Transverse colon (tissue), 3 donors: ENCODE measurements at regions not wholly inside any gene's neighbourhood (a gene's known extent, or its start where the extent isn't known, plus 50 kb on each side); places are given as distances from the start of the nearest gene placed in this dataset.

Source experiments
- POLR2A ChIP-seq: fragments of 450-650 bp; IDR thresholded peaks from one replicate; pipeline ENCODE4 v1.6.1; 2016; ENCODE audit warnings: antibody characterized with exemption, mild to moderate bottlenecking, moderate library complexity
- TF ChIP-seq, protein P1 (sequence below), 5 experiments: fragments of 200-600 bp in 3 of 5; fragments of 450-650 bp in 2 of 5; sonication (generic) in 3 of 5; IDR thresholded peaks; 1 replicate in 2 of 5; 2 replicates in 3 of 5; pipeline ENCODE4 v1.5.1; 2016 to 2017; ENCODE audit warnings: antibody characterized with exemption in 5 of 5, inconsistent platforms in 3 of 5, mild to moderate bottlenecking in 2 of 5, moderate library complexity in 1 of 5

DNA sequence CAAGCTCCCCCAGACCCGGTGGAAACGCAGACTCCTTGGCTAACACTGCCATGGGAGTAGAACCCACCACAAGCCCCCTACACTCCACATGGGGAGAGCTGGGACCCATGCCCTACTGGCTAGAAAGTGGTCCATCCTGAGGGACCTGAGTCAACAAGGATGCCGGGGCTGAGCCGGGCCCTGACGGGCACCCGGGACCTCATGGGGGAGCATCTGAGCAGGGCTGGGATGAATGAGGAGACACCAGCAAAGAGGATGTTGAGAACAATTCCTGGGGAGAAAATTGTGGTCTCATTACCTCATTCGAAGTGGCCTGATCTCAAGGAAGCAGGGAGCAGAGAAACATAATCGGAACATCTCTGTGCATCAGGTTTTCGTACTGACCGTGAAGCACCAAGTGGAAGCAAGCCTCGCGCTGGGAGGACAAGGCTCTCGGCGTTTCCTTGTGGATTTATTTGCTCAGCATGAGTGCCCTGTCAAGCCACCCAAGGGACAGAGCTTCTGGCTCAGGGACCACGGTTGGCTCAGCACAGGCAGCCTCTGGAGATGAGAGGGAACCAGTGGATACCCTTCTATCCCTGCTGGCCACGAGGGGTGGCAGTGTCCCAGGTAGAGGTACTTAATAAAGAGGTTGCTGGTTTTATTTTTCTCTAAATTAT, 132.2 kb upstream of the FAM20C start:
- TF ChIP-seq POLR2A, result no peak
- TF ChIP-seq, protein P1, sequence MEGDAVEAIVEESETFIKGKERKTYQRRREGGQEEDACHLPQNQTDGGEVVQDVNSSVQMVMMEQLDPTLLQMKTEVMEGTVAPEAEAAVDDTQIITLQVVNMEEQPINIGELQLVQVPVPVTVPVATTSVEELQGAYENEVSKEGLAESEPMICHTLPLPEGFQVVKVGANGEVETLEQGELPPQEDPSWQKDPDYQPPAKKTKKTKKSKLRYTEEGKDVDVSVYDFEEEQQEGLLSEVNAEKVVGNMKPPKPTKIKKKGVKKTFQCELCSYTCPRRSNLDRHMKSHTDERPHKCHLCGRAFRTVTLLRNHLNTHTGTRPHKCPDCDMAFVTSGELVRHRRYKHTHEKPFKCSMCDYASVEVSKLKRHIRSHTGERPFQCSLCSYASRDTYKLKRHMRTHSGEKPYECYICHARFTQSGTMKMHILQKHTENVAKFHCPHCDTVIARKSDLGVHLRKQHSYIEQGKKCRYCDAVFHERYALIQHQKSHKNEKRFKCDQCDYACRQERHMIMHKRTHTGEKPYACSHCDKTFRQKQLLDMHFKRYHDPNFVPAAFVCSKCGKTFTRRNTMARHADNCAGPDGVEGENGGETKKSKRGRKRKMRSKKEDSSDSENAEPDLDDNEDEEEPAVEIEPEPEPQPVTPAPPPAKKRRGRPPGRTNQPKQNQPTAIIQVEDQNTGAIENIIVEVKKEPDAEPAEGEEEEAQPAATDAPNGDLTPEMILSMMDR (IDR thresholded peaks at IDR 0.05), result no peak
